Lower leg skin (tissue), 4 donors: ENCODE measurements at regions not wholly inside any gene's neighbourhood (a gene's known extent, or its start where the extent isn't known, plus 50 kb on each side); places are given as distances from the start of the nearest gene placed in this dataset.

ENCODE experiments used
- DNase-seq, 2 donors: peaks; one replicate each; pipeline ENCODE4 v3.0.0-alpha.2; 2019; ENCODE audit warnings: low spot score in 2 of 2
- H3K4me3 ChIP-seq: fragments of 200-600 bp; sonication (generic); 2 replicates; pipeline ENCODE4 v1.5.1; 2017; ENCODE audit warnings: mild to moderate bottlenecking, low read depth; ENCODE audit not compliant: poor library complexity, severe bottlenecking
- POLR2A ChIP-seq, 2 donors: fragments of 450-650 bp; IDR thresholded peaks; one replicate each; pipeline ENCODE4 v1.6.1; 2016 to 2017; ENCODE audit warnings: antibody characterized with exemption in 2 of 2, mild to moderate bottlenecking in 1 of 2, moderate library complexity in 1 of 2
- WGBS, 2 donors: methylation state at CpG; one replicate each; pipeline ENCODE4 v1.1.5; 2018; 5-methylcytosine and 5-hydroxymethylcytosine counted together
- intact Hi-C: fragments of 100-400 bp; cut with DNase I; formaldehyde crosslinking; loops from one replicate; pipeline ENCODE4 v1.15.0; 2023; ENCODE audit warnings: low total_unique reads
- TF ChIP-seq, protein P1 (sequence below), 3 donors: fragments of 450-650 bp; IDR thresholded peaks; one replicate each; pipeline ENCODE4 v1.5.1; 2016; ENCODE audit warnings: antibody characterized with exemption in 3 of 3, mild to moderate bottlenecking in 3 of 3, moderate library complexity in 2 of 3

DNA sequence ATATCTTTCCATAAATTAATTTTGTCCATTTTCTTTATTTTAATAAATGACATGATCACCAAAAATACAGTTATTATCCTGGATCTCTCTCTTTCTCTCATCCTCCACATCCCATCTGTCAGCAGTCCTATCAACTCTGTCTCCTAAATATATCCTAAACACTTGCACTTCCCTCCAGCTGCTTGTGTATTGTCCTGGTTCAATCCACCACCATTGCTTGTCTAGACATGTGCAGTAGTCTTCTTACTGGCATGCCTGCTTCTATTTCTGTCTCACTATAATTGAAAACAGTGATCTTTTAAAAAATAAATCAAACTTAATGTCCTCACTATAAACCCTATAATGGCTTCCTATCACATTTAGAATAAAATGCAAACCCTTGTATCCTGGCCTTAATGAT, 2168.6 kb upstream of the PIK3C3 start:
- no peak for DNase-seq

DNA sequence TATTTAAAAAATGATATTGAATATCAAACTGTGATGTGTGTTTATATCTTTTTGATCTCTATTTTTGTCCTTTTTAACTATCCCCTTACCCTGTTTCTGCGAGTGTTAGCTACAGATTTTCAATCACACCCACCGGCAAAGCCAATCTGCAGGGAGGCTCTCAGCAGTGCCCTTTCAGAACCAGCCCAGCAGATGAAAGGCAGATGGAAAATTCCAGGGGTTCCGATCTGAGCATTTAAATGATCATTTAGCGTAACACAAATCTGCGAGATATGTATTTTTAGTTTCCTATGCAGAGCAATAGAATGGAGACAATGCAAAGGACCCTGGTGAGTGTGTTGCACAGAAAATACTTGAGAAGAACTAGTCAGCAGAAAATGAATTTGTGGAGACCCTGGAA, 2170.5 kb upstream of the PIK3C3 start:
- TF ChIP-seq, protein P1, sequence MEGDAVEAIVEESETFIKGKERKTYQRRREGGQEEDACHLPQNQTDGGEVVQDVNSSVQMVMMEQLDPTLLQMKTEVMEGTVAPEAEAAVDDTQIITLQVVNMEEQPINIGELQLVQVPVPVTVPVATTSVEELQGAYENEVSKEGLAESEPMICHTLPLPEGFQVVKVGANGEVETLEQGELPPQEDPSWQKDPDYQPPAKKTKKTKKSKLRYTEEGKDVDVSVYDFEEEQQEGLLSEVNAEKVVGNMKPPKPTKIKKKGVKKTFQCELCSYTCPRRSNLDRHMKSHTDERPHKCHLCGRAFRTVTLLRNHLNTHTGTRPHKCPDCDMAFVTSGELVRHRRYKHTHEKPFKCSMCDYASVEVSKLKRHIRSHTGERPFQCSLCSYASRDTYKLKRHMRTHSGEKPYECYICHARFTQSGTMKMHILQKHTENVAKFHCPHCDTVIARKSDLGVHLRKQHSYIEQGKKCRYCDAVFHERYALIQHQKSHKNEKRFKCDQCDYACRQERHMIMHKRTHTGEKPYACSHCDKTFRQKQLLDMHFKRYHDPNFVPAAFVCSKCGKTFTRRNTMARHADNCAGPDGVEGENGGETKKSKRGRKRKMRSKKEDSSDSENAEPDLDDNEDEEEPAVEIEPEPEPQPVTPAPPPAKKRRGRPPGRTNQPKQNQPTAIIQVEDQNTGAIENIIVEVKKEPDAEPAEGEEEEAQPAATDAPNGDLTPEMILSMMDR (IDR thresholded peaks at IDR 0.05): no peak
- no peak for TF ChIP-seq POLR2A (IDR thresholded peaks at IDR 0.05)
- intact Hi-C loops: no loop called here
- WGBS, 2 donors: 95% methylated on average over 5 of the region's 5 CpGs
- no peak overlapping the region for H3K4me3 ChIP-seq
- no peak for DNase-seq

More for the DNA sequence above, 2168.6 kb upstream of the PIK3C3 start:
- TF ChIP-seq, protein P1 (IDR thresholded peaks at IDR 0.05): no peak
- no peak for TF ChIP-seq POLR2A (IDR thresholded peaks at IDR 0.05)
- intact Hi-C loops: no loop called here
- no peak overlapping the region for H3K4me3 ChIP-seq

DNA sequence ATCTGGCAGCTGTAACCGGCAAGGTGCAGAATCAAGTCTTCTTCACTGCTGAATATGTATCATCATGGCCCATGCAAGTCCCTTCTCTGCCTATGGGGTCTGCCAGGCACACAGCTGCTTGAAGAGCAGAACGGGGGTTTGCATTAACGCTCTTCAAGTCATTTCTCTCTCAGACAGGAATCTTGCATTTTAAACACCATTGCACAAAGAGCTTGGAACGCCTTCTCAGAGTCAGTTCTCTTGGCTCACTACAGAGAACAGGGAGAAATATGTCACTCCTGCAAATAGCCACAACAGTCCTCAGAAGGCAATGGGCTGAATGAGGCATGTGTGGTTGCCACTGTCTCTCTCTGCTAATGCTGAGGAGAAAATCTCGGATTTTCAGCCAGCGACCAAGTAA, 2173.5 kb upstream of the PIK3C3 start:
- no peak for DNase-seq
- intact Hi-C loops: no loop called here
- WGBS, 2 donors: 60 to 61% methylated on average over 6 of the region's 6 CpGs

DNA sequence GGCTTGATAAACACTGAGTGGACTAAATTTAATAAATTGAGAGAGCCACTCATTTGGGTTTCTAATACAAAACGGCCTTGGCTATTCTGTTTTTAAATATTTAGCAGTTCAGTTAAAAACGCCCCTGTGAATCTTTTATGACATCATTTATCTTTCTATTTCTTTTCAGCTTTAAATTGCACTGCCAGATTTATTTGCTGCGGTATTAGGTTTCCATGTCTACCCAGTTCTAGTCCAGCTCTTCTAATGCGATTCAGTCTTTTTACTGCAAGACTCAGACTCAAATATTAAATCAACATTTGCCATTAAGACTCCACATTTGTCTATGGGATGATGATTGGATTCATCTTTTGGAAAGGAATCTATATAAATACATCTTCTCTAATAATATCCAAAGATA, 2174.3 kb upstream of the PIK3C3 start:
- no peak for DNase-seq
- 77 to 85% methylated on average over 4 of the region's 4 CpGs for WGBS, 2 donors
- H3K4me3 ChIP-seq: no peak overlapping the region
- TF ChIP-seq POLR2A (IDR thresholded peaks at IDR 0.05): no peak
- TF ChIP-seq, protein P1 (IDR thresholded peaks at IDR 0.05): no peak
- intact Hi-C loops: no loop called here

More for the DNA sequence above, 2173.5 kb upstream of the PIK3C3 start:
- TF ChIP-seq POLR2A (IDR thresholded peaks at IDR 0.05): no peak
- TF ChIP-seq, protein P1 (IDR thresholded peaks at IDR 0.05): no peak
- no peak overlapping the region for H3K4me3 ChIP-seq

DNA sequence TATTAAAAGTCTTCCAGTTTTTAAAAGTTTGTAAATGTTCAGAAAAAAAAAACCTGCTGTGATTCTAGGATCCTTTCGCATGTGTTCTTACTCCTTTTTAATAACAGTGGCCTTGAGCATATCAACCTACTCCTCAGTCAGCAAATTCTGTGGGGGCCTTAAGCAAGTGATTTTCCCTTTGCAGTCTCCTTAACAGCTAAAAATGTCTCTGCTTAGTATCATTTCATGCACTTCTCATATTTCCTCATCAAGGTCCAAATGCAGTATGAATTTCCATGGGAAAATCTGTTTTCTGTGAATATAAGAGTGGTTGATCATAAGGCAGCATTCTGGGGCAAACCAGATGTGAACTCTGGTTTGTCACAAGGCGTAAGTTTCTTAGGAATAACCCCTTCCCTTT, 2175.1 kb upstream of the PIK3C3 start:
- TF ChIP-seq, protein P1 (IDR thresholded peaks at IDR 0.05): no peak
- TF ChIP-seq POLR2A (IDR thresholded peaks at IDR 0.05): no peak
- 83 to 89% methylated on average over 2 of the region's 2 CpGs for WGBS, 2 donors
- intact Hi-C loops: loop anchor here (5.0 kb wide), 1 partner anchor 1163 kb away; no protein-coding TSS in a partner anchor
- DNase-seq: no peak
- no peak overlapping the region for H3K4me3 ChIP-seq

DNA sequence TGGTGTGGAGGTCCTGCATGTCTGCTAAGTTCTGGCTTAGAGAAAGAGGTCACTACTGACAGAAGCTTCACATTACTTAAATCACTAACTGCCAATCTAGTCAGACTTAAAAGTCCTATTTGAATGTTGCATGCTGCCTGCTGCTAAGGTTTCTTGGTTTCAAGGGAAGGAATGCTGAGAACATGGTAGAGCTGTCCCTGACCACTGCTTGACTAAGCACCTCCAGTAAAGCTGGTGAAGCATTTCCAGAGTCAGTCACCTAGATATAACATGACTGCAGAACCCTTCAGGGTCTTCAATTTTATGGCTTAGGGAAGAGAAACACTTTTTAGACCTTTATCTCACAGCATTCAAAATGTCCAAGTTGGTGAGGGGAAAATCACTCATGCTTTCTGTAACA, 2178.3 kb upstream of the PIK3C3 start:
- intact Hi-C loops: loop anchor here (5.0 kb wide), 1 partner anchor 1159 kb away; no protein-coding TSS in a partner anchor
- no peak for TF ChIP-seq POLR2A (IDR thresholded peaks at IDR 0.05)
- TF ChIP-seq, protein P1 (IDR thresholded peaks at IDR 0.05): no peak
- no peak overlapping the region for H3K4me3 ChIP-seq
- no peak for DNase-seq
